Nephron progenitor cell (in vitro differentiated cells): ENCODE measurements at regions not wholly inside any gene's neighbourhood (a gene's known extent, or its start where the extent isn't known, plus 50 kb on each side); places are given as distances from the start of the nearest gene placed in this dataset.

Experiments used
- DNase-seq: peaks from one replicate; pipeline ENCODE4 v3.0.0; 2021
- H3K27ac Mint-ChIP-seq: 2 replicates; pipeline ENCODE4 v1.8.0; 2021; ENCODE audit warnings: mild to moderate bottlenecking, moderate library complexity, mixed read lengths
- H3K27me3 Mint-ChIP-seq: 2 replicates; pipeline ENCODE4 v1.8.0; 2021; ENCODE audit warnings: mild to moderate bottlenecking, low read depth, mixed read lengths; ENCODE audit not compliant: poor library complexity
- H3K36me3 Mint-ChIP-seq: 2 replicates; pipeline ENCODE4 v1.8.0; 2021; ENCODE audit warnings: low read depth, mixed read lengths
- H3K4me1 Mint-ChIP-seq: 2 replicates; pipeline ENCODE4 v1.8.0; 2021; ENCODE audit warnings: mixed read lengths
- H3K4me3 Mint-ChIP-seq: 2 replicates; pipeline ENCODE4 v1.8.0; 2021; ENCODE audit warnings: mild to moderate bottlenecking, moderate library complexity, mixed read lengths
- H3K9me3 Mint-ChIP-seq: 2 replicates; pipeline ENCODE4 v1.8.0; 2021; ENCODE audit warnings: mild to moderate bottlenecking, moderate library complexity, mixed read lengths
- TF ChIP-seq, protein P1 (sequence below): fragments of 200-600 bp; sonication (generic); IDR thresholded peaks from 2 replicates; pipeline ENCODE4 v1.5.0; 2021; ENCODE audit warnings: antibody characterized with exemption

GRCh38 chr5:154694159-154694558, 61.0 kb upstream of the LARP1 start:
- H3K27ac Mint-ChIP-seq: no peak overlapping the region
- H3K4me3 Mint-ChIP-seq: no peak overlapping the region
- TF ChIP-seq, protein P1, sequence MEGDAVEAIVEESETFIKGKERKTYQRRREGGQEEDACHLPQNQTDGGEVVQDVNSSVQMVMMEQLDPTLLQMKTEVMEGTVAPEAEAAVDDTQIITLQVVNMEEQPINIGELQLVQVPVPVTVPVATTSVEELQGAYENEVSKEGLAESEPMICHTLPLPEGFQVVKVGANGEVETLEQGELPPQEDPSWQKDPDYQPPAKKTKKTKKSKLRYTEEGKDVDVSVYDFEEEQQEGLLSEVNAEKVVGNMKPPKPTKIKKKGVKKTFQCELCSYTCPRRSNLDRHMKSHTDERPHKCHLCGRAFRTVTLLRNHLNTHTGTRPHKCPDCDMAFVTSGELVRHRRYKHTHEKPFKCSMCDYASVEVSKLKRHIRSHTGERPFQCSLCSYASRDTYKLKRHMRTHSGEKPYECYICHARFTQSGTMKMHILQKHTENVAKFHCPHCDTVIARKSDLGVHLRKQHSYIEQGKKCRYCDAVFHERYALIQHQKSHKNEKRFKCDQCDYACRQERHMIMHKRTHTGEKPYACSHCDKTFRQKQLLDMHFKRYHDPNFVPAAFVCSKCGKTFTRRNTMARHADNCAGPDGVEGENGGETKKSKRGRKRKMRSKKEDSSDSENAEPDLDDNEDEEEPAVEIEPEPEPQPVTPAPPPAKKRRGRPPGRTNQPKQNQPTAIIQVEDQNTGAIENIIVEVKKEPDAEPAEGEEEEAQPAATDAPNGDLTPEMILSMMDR: no peak
- no peak for DNase-seq
- H3K36me3 Mint-ChIP-seq: no peaks in the 10 kb centered on the region
- H3K9me3 Mint-ChIP-seq: peaks cover 8% of the 10 kb centered on the region
- H3K27me3 Mint-ChIP-seq: peaks cover 31% of the 10 kb centered on the region
- H3K4me1 Mint-ChIP-seq: peaks cover 23% of the 10 kb centered on the region

- H3K27ac Mint-ChIP-seq: no peak overlapping the region
- TF ChIP-seq, protein P1: no peak
- H3K27me3 Mint-ChIP-seq: peaks cover 23% of the 10 kb centered on the region
- peaks cover 10% of the 10 kb centered on the region for H3K36me3 Mint-ChIP-seq
- DNase-seq: no peak
- no peak overlapping the region for H3K4me3 Mint-ChIP-seq
- H3K9me3 Mint-ChIP-seq: peaks cover 22% of the 10 kb centered on the region
- peaks cover 4% of the 10 kb centered on the region for H3K4me1 Mint-ChIP-seq
Measured at GRCh38 chr5:154690488-154690887, 64.7 kb upstream of the LARP1 start.

DNA sequence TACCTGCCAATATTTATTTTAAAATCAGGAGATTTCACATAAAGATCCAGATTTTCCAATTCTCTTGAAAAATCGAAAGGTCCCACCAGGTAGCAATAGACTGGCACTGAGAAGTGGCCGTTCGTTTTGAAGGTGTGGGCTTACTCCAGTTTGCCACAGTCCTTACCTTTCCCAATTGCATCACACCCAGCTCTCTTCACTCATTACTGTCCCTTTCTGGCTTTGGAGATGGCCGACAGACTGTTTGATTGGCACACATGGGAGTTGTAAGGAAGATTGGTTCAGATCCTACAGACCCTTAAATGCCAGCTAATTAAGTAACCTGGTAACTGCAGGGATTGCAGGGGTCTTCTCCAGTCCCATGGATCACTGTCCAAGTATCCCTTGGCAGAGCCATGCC, 68.7 kb upstream of the LARP1 start:
- Mint-ChIP-seq H3K27ac (no peak overlapping the region), H3K4me3 (no peak overlapping the region), H3K27me3 (peaks cover 7% of the 10 kb centered on the region), H3K9me3 (peaks cover 22% of the 10 kb centered on the region), H3K36me3 (peaks cover 10% of the 10 kb centered on the region), H3K4me1 (no peaks in the 10 kb centered on the region)
- TF ChIP-seq, protein P1: no peak
- no peak for DNase-seq

- no peak for DNase-seq
- Mint-ChIP-seq H3K27me3 (no peaks in the 10 kb centered on the region), H3K4me1 (no peaks in the 10 kb centered on the region), H3K9me3 (peaks cover 22% of the 10 kb centered on the region), H3K36me3 (peaks cover 10% of the 10 kb centered on the region), H3K4me3 (peak overlapping the region; percentile 76), H3K27ac (no peak overlapping the region)
- TF ChIP-seq, protein P1: no peak
Measured at GRCh38 chr5:154683101-154683880, 71.9 kb upstream of the LARP1 start.

- no peak for DNase-seq
- peaks cover under 1% of the 10 kb centered on the region for H3K9me3 Mint-ChIP-seq
- no peak overlapping the region for H3K4me3 Mint-ChIP-seq
- H3K27ac Mint-ChIP-seq: no peak overlapping the region
- H3K36me3 Mint-ChIP-seq: no peaks in the 10 kb centered on the region
- H3K4me1 Mint-ChIP-seq: peaks cover 4% of the 10 kb centered on the region
- TF ChIP-seq, protein P1: no peak
- peaks cover 5% of the 10 kb centered on the region for H3K27me3 Mint-ChIP-seq
Measured at GRCh38 chr5:154679501-154679900, 75.7 kb upstream of the LARP1 start.

- Mint-ChIP-seq H3K27ac (no peak overlapping the region), H3K9me3 (peaks cover 7% of the 10 kb centered on the region), H3K4me1 (peaks cover 4% of the 10 kb centered on the region), H3K36me3 (no peaks in the 10 kb centered on the region), H3K4me3 (no peak overlapping the region), H3K27me3 (peaks cover 5% of the 10 kb centered on the region)
- no peak for DNase-seq
- TF ChIP-seq, protein P1: no peak
Measured at GRCh38 chr5:154677921-154678320, 77.3 kb upstream of the LARP1 start.
